Heart right ventricle (tissue), 16 donors: ENCODE measurements at regions not wholly inside any gene's neighbourhood (a gene's known extent, or its start where the extent isn't known, plus 50 kb on each side); places are given as distances from the start of the nearest gene placed in this dataset.

Experiments used
- ATAC-seq, 8 donors: fragments of 200-7000 bp; cut with Tn5 transposase; one replicate each; pipeline ENCODE4 v1.9.1; 2020; ENCODE audit warnings: mild to moderate bottlenecking in 8 of 8, moderate library complexity in 8 of 8, moderate number of reproducible peaks in 1 of 8
- DNase-seq, 2 donors: peaks; one replicate each; pipeline ENCODE4 v3.0.0-alpha.2; 2020
- H3K27ac ChIP-seq, 10 donors: fragments of 200-600 bp; sonication (generic) in 2 of 10; one replicate each; pipeline versions ENCODE4 v1.5.0 to v1.8.0; 2020 to 2022; ENCODE audit warnings: mild to moderate bottlenecking in 3 of 10
- H3K27me3 ChIP-seq, 7 donors: fragments of 200-600 bp; one replicate each; pipeline ENCODE4 v1.8.0; 2021 to 2022; ENCODE audit warnings: mild to moderate bottlenecking in 2 of 7
- H3K36me3 ChIP-seq, 9 donors: fragments of 200-600 bp; sonication (generic) in 1 of 9; one replicate each; pipeline versions ENCODE4 v1.5.0 to v1.8.0; 2020 to 2022; ENCODE audit warnings: mild to moderate bottlenecking in 2 of 9
- H3K4me1 ChIP-seq, 9 donors: fragments of 200-600 bp; sonication (generic) in 1 of 9; one replicate each; pipeline versions ENCODE4 v1.5.0 to v1.8.0; 2020 to 2022; ENCODE audit warnings: mild to moderate bottlenecking in 4 of 9
- H3K4me3 ChIP-seq, 10 donors: fragments of 200-600 bp; sonication (generic) in 2 of 10; one replicate each; pipeline versions ENCODE4 v1.5.0 to v1.8.0; 2020 to 2022; ENCODE audit warnings: mild to moderate bottlenecking in 7 of 10, moderate library complexity in 2 of 10
- H3K9me3 ChIP-seq, 11 donors: fragments of 200-600 bp in 10 of 11; sonication (generic) in 2 of 11; one replicate each; pipeline versions ENCODE4 v1.5.0 to v1.8.0; 2013 to 2022; ENCODE audit warnings: mild to moderate bottlenecking in 2 of 11, control low read depth in 1 of 11, moderate library complexity in 1 of 11
- CTCF ChIP-seq, 9 donors: fragments of 200-600 bp; sonication (generic) in 2 of 9; IDR thresholded peaks; one replicate each; pipeline versions ENCODE4 v1.5.0 to v1.8.0; 2021 to 2022; ENCODE audit warnings: antibody characterized with exemption in 9 of 9, mild to moderate bottlenecking in 5 of 9, moderate library complexity in 1 of 9
- WGBS, 2 donors: extraction: QIAGEN DNeasy Blood & Tissue Kit; methylation state at CpG; one replicate each; pipeline ENCODE4 v1.1.7; 2013; ENCODE audit warnings: inconsistent platforms in 1 of 2; 5-methylcytosine and 5-hydroxymethylcytosine counted together
- intact Hi-C, 10 donors: fragments of 100-400 bp; cut with DNase I; formaldehyde crosslinking; loops; one replicate each; pipeline versions ENCODE4 v1.11.1 to v1.14.2; 2022
- donor health status: Arrhythmogenic right ventricular cardiomyopathy.
- donor health status: ischemic (EF 13 %, LVEDD 7.1; RV severe dilation, severe dysfunction).
- donor health status: healthy with polysubstance abuse.
- donor health status: DM: no; HTN: yes; CAD: no.
- donor health status: DM: no; HTN: no; CAD: no.
- donor health status: ischemic (EF 25% LVEDD 6.9; RV normal size, moderate dysfunction).
- donor health status: ischemic (EF 25% LVEDD 5.7; RV mildly dilated, moderate dysfunction).
- donor health status: healthy.
- donor health status: DM: yes; HTN: yes; CAD: no.
- donor health status: Ischemic cardiomyopathy.
- donor health status: ischemic (EF 35%, LVEDD 5.7; RV mildly dilated, moderate dysfunction).
- donor health status: nonischemic (EF 11% LVEDD 7.7; RV severe dilation, severe dysfunction).
- donor health status: DM: yes; HTN: yes; CAD: no.
- donor health status: PGD.
- donor health status: ischemic (EF 29% LVEDD 5.4; RV normal size, mild dysfunction).
- donor health status: nonischemic (EF 23%, LVEDD 6.1; RV moderate dilation, normal function).

- WGBS, 2 donors = 94 to 97% methylated on average over 2 of the region's 2 CpGs
- TF ChIP-seq CTCF (IDR thresholded peaks at IDR 0.05) = no peak
- ATAC-seq = no peak
- Histone ChIP-seq H3K4me3 (no peak overlapping the region), H3K9me3 (peaks cover 0 to 9% (median 0%) of the 10 kb centered on the region in 11 donors), H3K4me1 (no peaks in the 10 kb centered on the region), H3K36me3 (no peaks in the 10 kb centered on the region), H3K27me3 (no peaks in the 10 kb centered on the region), H3K27ac (no peak overlapping the region)
- DNase-seq = no peak
- intact Hi-C loops = no loop called here
Observed at GRCh38 chr3:115536171-115536570, 87.1 kb upstream of the GAP43 start.

GRCh38 chr3:115537669-115538068 lies 85.6 kb upstream of the GAP43 start:
- H3K9me3 ChIP-seq = no peaks in the 10 kb centered on the region
- DNase-seq (no peak), ATAC-seq (no peak)
- no peaks in the 10 kb centered on the region for H3K4me1 ChIP-seq
- H3K27me3 ChIP-seq = no peaks in the 10 kb centered on the region
- H3K27ac ChIP-seq = no peak overlapping the region
- no peak for TF ChIP-seq CTCF (IDR thresholded peaks at IDR 0.05)
- no peaks in the 10 kb centered on the region for H3K36me3 ChIP-seq
- WGBS, 2 donors = 90 to 95% methylated on average over 3 of the region's 3 CpGs
- intact Hi-C loops = no loop called here
- no peak overlapping the region for H3K4me3 ChIP-seq

- no peak for DNase-seq
- Histone ChIP-seq H3K27ac (no peak overlapping the region), H3K27me3 (no peaks in the 10 kb centered on the region), H3K4me1 (peaks cover 0 to 7% (median 0%) of the 10 kb centered on the region in 9 donors), H3K36me3 (no peaks in the 10 kb centered on the region), H3K9me3 (no peaks in the 10 kb centered on the region), H3K4me3 (no peak overlapping the region)
- intact Hi-C loops = no loop called here
- no peak for ATAC-seq
- WGBS, 2 donors = 93 to 97% methylated on average over 3 of the region's 3 CpGs
- no peak for TF ChIP-seq CTCF (IDR thresholded peaks at IDR 0.05)
Observed at GRCh38 chr3:115547207-115547606, 76.1 kb upstream of the GAP43 start.

GRCh38 chr3:115548611-115549010 lies 74.7 kb upstream of the GAP43 start:
- H3K9me3 ChIP-seq = no peaks in the 10 kb centered on the region
- WGBS, 2 donors = 72 to 77% methylated on average over 2 of the region's 2 CpGs

More at GRCh38 chr3:115548611-115549010, 74.7 kb upstream of the GAP43 start:
- no peaks in the 10 kb centered on the region for H3K27me3 ChIP-seq
- ATAC-seq = no peak
- DNase-seq = no peak
- no peaks in the 10 kb centered on the region for H3K36me3 ChIP-seq
- no peak for TF ChIP-seq CTCF (IDR thresholded peaks at IDR 0.05)
- H3K4me3 ChIP-seq = no peak overlapping the region
- H3K27ac ChIP-seq = no peak overlapping the region
- intact Hi-C loops = no loop called here
- H3K4me1 ChIP-seq = peaks cover 0 to 7% (median 0%) of the 10 kb centered on the region in 9 donors
